H1 (cell line): ENCODE measurements at regions not wholly inside any gene's neighbourhood (a gene's known extent, or its start where the extent isn't known, plus 50 kb on each side); places are given as distances from the start of the nearest gene placed in this dataset.
A peak's percentile ranks its signal among the peaks of the same experiment; 100 is the strongest.

Experiments
- CTCF ChIA-PET: fragments of 300-600 bp; sonication (Branson Sonifier 250); formaldehyde crosslinking; loops from one replicate; lab custom pipeline; 2021; ENCODE audit not compliant: partially characterized antibody; lab: Charles Lee
- POLR2A ChIA-PET: fragments of 300-600 bp; sonication (Branson Sonifier 250); formaldehyde crosslinking; loops from one replicate; lab custom pipeline; 2021; ENCODE audit warnings: inconsistent platforms; ENCODE audit not compliant: partially characterized antibody; lab: Charles Lee
- DNase-seq, 2 experiments: peaks; one replicate each; pipeline versions ENCODE4 v3.0.0 to v3.0.0-alpha.2; 2010 to 2022; ENCODE audit warnings: low spot score in 2 of 2, low read depth in 1 of 2, mixed read lengths in 1 of 2
- FAIRE-seq: peaks from 2 replicates; lab custom pipeline; 2011; peaks lifted over from hg19 to GRCh38; lab: Jason Lieb, UNC
- H2AFZ ChIP-seq: 2 replicates; pipeline ENCODE4 v1.8.1; 2012; ENCODE audit warnings: low read length, inconsistent platforms
- H2AK5ac ChIP-seq: 2 replicates; pipeline ENCODE4 v1.6.1; 2013; ENCODE audit warnings: low read depth, low read length
- H2BK120ac ChIP-seq: replicated peaks from 2 replicates; pipeline ENCODE3; 2013; ENCODE audit warnings: low read depth, low read length, inconsistent platforms
- H2BK12ac ChIP-seq: 2 replicates; pipeline ENCODE4 v1.6.1; 2013; ENCODE audit warnings: low read depth, low read length
- H2BK15ac ChIP-seq: 2 replicates; pipeline ENCODE4 v1.6.1; 2013; ENCODE audit warnings: low read length
- H2BK20ac ChIP-seq: 2 replicates; pipeline ENCODE4 v1.6.1; 2013; ENCODE audit warnings: low read length
- H2BK5ac ChIP-seq: 2 replicates; pipeline ENCODE4 v1.6.1; 2013; ENCODE audit warnings: low read depth, low read length
- H3K14ac ChIP-seq: 2 replicates; pipeline ENCODE4 v1.6.1; 2013; ENCODE audit warnings: inconsistent platforms; ENCODE audit not compliant: insufficient read length
- H3K18ac ChIP-seq: 2 replicates; pipeline ENCODE4 v1.6.1; 2013; ENCODE audit warnings: low read length; ENCODE audit errors: extremely low read depth
- H3K23ac ChIP-seq: 2 replicates; pipeline ENCODE4 v1.6.1; 2013; ENCODE audit warnings: inconsistent platforms; ENCODE audit not compliant: insufficient read length
- H3K23me2 ChIP-seq: 2 replicates; pipeline ENCODE4 v1.6.1; 2013; ENCODE audit warnings: low read depth, low read length
- H3K27ac ChIP-seq: 2 replicates; pipeline ENCODE4 v1.6.1; 2011; ENCODE audit warnings: low read depth, low read length, inconsistent platforms
- H3K27me3 ChIP-seq, 4 experiments: replicated peaks in 1 of 4; 1 replicate in 1 of 4; 2 replicates in 3 of 4; pipeline versions ENCODE4 v1.6.1 to v1.8.1; 2011 to 2013; ENCODE audit warnings: low read length in 3 of 4, mild to moderate bottlenecking in 3 of 4, inconsistent platforms in 2 of 4, mixed read lengths in 2 of 4, moderate library complexity in 1 of 4; ENCODE audit not compliant: control insufficient read depth in 3 of 4, insufficient read depth in 3 of 4; ENCODE audit errors: extremely low read depth in 1 of 4
- H3K36me3 ChIP-seq, 4 experiments: 2 replicates each; pipeline versions ENCODE4 v1.6.1 to v1.8.1; 2011 to 2013; ENCODE audit warnings: mild to moderate bottlenecking in 4 of 4, low read length in 3 of 4, moderate library complexity in 2 of 4, control low read depth in 1 of 4, inconsistent platforms in 1 of 4; ENCODE audit not compliant: insufficient read depth in 4 of 4, control insufficient read depth in 2 of 4
- H3K4ac ChIP-seq: replicated peaks from 2 replicates; pipeline ENCODE3; 2013; ENCODE audit warnings: low read length, low read depth, mixed read lengths, inconsistent platforms; ENCODE audit not compliant: insufficient read length
- H3K4me1 ChIP-seq, 4 experiments: replicated peaks in 1 of 4; 1 replicate in 1 of 4; 2 replicates in 3 of 4; pipeline versions ENCODE4 v1.6.1 to v1.8.1; 2011 to 2013; ENCODE audit warnings: low read length in 3 of 4, inconsistent platforms in 2 of 4, mixed read lengths in 1 of 4; ENCODE audit not compliant: insufficient read depth in 4 of 4, control insufficient read depth in 3 of 4
- H3K4me2 ChIP-seq, 2 experiments: 2 replicates each; pipeline versions ENCODE4 v1.6.1 to v1.8.1; 2011 to 2013; ENCODE audit warnings: low read depth in 2 of 2, low read length in 2 of 2, control low read depth in 1 of 2, inconsistent platforms in 1 of 2, mild to moderate bottlenecking in 1 of 2; ENCODE audit not compliant: insufficient read depth in 1 of 2
- H3K4me3 ChIP-seq, 4 experiments: fragments of 200-600, 300-600 bp in 1 of 4; sonication (generic), shearing (Covaris generic), sonication (Bioruptor Twin) in 1 of 4; 2 replicates each; pipeline versions ENCODE4 v1.5.1 to v1.8.1; 2011 to 2016; ENCODE audit warnings: low read length in 4 of 4, low read depth in 3 of 4, control low read depth in 2 of 4, inconsistent platforms in 2 of 4, mild to moderate bottlenecking in 2 of 4, mixed read lengths in 1 of 4, moderate library complexity in 1 of 4; ENCODE audit not compliant: insufficient read depth in 2 of 4; ENCODE audit errors: extremely low read depth in 1 of 4
- H3K56ac ChIP-seq: replicated peaks from 2 replicates; pipeline ENCODE3; 2013; ENCODE audit warnings: low read depth, mild to moderate bottlenecking, mixed read lengths, low read length, inconsistent platforms; ENCODE audit not compliant: insufficient read length
- H3K79me1 ChIP-seq: 2 replicates; pipeline ENCODE4 v1.6.1; 2013; ENCODE audit warnings: low read depth, low read length, control low read depth
- H3K79me2 ChIP-seq, 2 experiments: 2 replicates each; pipeline versions ENCODE4 v1.6.1 to v1.8.1; 2012 to 2013; ENCODE audit warnings: low read length in 2 of 2, mild to moderate bottlenecking in 2 of 2, inconsistent platforms in 1 of 2; ENCODE audit not compliant: insufficient read depth in 2 of 2, control insufficient read depth in 1 of 2
- H3K9ac ChIP-seq, 4 experiments: replicated peaks in 1 of 4; 1 replicate in 1 of 4; 2 replicates in 3 of 4; pipeline versions ENCODE4 v1.6.1 to v1.8.1; 2011 to 2013; ENCODE audit warnings: low read depth in 3 of 4, low read length in 3 of 4, control low read depth in 2 of 4, mild to moderate bottlenecking in 2 of 4, moderate library complexity in 2 of 4, inconsistent platforms in 1 of 4; ENCODE audit errors: extremely low read depth in 1 of 4
- H3K9me3 ChIP-seq, 2 experiments: 2 replicates each; pipeline versions ENCODE4 v1.6.1 to v1.8.1; 2012 to 2013; ENCODE audit warnings: mild to moderate bottlenecking in 2 of 2, moderate library complexity in 2 of 2, control low read depth in 1 of 2, inconsistent platforms in 1 of 2, low read depth in 1 of 2, low read length in 1 of 2, mixed read lengths in 1 of 2; ENCODE audit not compliant: insufficient read depth in 2 of 2
- H4K20me1 ChIP-seq, 2 experiments: replicated peaks in 1 of 2; 2 replicates each; pipeline versions ENCODE3 to v1.8.1; 2011 to 2013; ENCODE audit warnings: inconsistent platforms in 2 of 2, low read length in 2 of 2, mild to moderate bottlenecking in 1 of 2; ENCODE audit not compliant: insufficient read depth in 2 of 2, control insufficient read depth in 1 of 2
- H4K5ac ChIP-seq: 2 replicates; pipeline ENCODE4 v1.6.1; 2013; ENCODE audit warnings: low read length, low read depth, mixed read lengths, inconsistent platforms; ENCODE audit not compliant: insufficient read length
- H4K8ac ChIP-seq: 2 replicates; pipeline ENCODE4 v1.8.0; 2013; ENCODE audit warnings: mild to moderate bottlenecking, moderate library complexity, low read length, inconsistent platforms; ENCODE audit not compliant: insufficient read depth; ENCODE audit errors: extremely low read depth
- H4K91ac ChIP-seq: replicated peaks from 2 replicates; pipeline ENCODE3; 2013; ENCODE audit warnings: low read length, mixed read lengths, inconsistent platforms; ENCODE audit not compliant: insufficient read length
- E2F6 ChIP-seq: IDR thresholded peaks from 2 replicates; pipeline ENCODE4 v1.6.1; 2012; ENCODE audit warnings: inconsistent platforms
- HDAC2 ChIP-seq, 2 experiments: fragments of 300-600 bp in 1 of 2; sonication (generic) in 1 of 2; IDR thresholded peaks; 2 replicates each; pipeline ENCODE4 v1.6.1; 2011 to 2012; ENCODE audit warnings: low read depth in 2 of 2, low read length in 2 of 2, mild to moderate bottlenecking in 2 of 2, moderate library complexity in 2 of 2, borderline replicate concordance in 1 of 2, inconsistent platforms in 1 of 2
- MAX ChIP-seq: IDR thresholded peaks from 2 replicates; pipeline ENCODE4 v1.6.1; 2012; ENCODE audit warnings: inconsistent platforms
- RNF2 ChIP-seq: fragments of 200-900, 300-1000 bp; sonication (generic); IDR thresholded peaks from 2 replicates; pipeline ENCODE4 v1.7.1; 2016; ENCODE audit warnings: borderline replicate concordance, low read depth, mild to moderate bottlenecking, antibody characterized with exemption, low read length; ENCODE audit not compliant: poor library complexity, severe bottlenecking; ENCODE audit errors: missing control alignments
- TBP ChIP-seq: IDR thresholded peaks from 2 replicates; pipeline ENCODE4 v1.6.1; 2011; ENCODE audit warnings: low read depth, low read length, improper control_type of control experiment
- WGBS, 2 experiments: shearing (Covaris generic) in 1 of 2; methylation state at CpG; one replicate each; pipeline versions ENCODE4 v1.1.6 to v1.1.7; 2013 to 2015; ENCODE audit warnings: low lambda C conversion rate in 2 of 2, mixed read lengths in 2 of 2, inconsistent platforms in 1 of 2, low coverage in 1 of 2, missing lambda C conversion rate in 1 of 2; ENCODE audit not compliant: insufficient replicate concordance in 2 of 2, insufficient coverage in 1 of 2, insufficient read length in 1 of 2; ENCODE audit errors: extremely low coverage in 1 of 2, missing lambda C conversion rate in 1 of 2; 5-methylcytosine and 5-hydroxymethylcytosine counted together

- Histone ChIP-seq H2BK15ac (0 out of 2 replicates have a peak overlapping the region, but pooled peaks have one; percentile 47), H3K23ac (no peak overlapping the region), H4K91ac (no peak overlapping the region), H3K4ac (no peak overlapping the region), H2BK20ac (no peak overlapping the region; the same call in 1 of the 2 replicates), H3K9me3 (no peaks in the 10 kb centered on the region), H3K9ac (no peak overlapping the region), H4K8ac (no peak overlapping the region), H3K27me3 (no peaks in the 10 kb centered on the region), H3K56ac (no peak overlapping the region), H3K4me2 (peak overlapping the region in 1 of 2 experiments; percentile 15; a peak in 2 of 4 replicates), H2AK5ac (no peak overlapping the region), H3K23me2 (no peaks in the 10 kb centered on the region), H3K27ac (no peak overlapping the region), H4K20me1 (no peaks in the 10 kb centered on the region), H4K5ac (no peak overlapping the region)
- WGBS, 2 experiments, result 83% methylated on average over 5 of the region's 5 CpGs; no CpG with 5 or more reads in 1 of the 2 experiments
- FAIRE-seq (peak; percentile 32), DNase-seq (no peak)
- POLR2A ChIA-PET, result interaction anchor here (1.0 to 1.3 kb wide), 2 partner anchors 16 to 94 kb away, joined by 3 read pairs; partner anchors contain the start of gene SPATA13
- no peak for TF ChIP-seq TBP
- TF ChIP-seq RNF2, result no peak
- peak; percentile 50; the same call in 1 of the 2 replicates for TF ChIP-seq E2F6
- 0 out of 4 replicates have a peak, but pooled peaks of 1 of the 2 experiments have one; percentile 37 for TF ChIP-seq HDAC2 (IDR thresholded peaks at IDR 0.05; ENCODE audit: borderline replicate concordance in 1 of 2, low read depth in 2 of 2, low read length in 2 of 2)
- 0 out of 2 replicates have a peak, but pooled peaks have one; percentile 12 for TF ChIP-seq MAX
- TF ChIP-seq, all 59 proteins: peak for 3
- Histone ChIP-seq H3K36me3 (no peaks in the 10 kb centered on the region), H2BK120ac (no peak overlapping the region), H3K79me1 (no peaks in the 10 kb centered on the region), H3K4me1 (peaks cover 7 to 11% (median 9%) of the 10 kb centered on the region in 4 experiments), H3K4me3 (no peak overlapping the region; a peak in 1 of 8 replicates), H3K18ac (no peak overlapping the region; the same call in 1 of the 2 replicates), H2BK12ac (no peak overlapping the region), H3K79me2 (no peaks in the 10 kb centered on the region), H2BK5ac (no peak overlapping the region), H2AFZ (no peak overlapping the region), H3K14ac (no peak overlapping the region)
- CTCF ChIA-PET, result interaction anchor here (1.1 to 1.8 kb wide), 7 partner anchors 11 to 132 kb away, joined by 3 to 5 read pairs (median 3); no protein-coding TSS in a partner anchor
Observed at GRCh38 chr13:24066405-24067295, 93.9 kb upstream of the SPATA13 start.
